ENCODE measurements at regions not wholly inside any gene's neighbourhood (a gene's known extent, or its start where the extent isn't known, plus 50 kb on each side); places are given as distances from the start of the nearest gene placed in this dataset.

DNA sequence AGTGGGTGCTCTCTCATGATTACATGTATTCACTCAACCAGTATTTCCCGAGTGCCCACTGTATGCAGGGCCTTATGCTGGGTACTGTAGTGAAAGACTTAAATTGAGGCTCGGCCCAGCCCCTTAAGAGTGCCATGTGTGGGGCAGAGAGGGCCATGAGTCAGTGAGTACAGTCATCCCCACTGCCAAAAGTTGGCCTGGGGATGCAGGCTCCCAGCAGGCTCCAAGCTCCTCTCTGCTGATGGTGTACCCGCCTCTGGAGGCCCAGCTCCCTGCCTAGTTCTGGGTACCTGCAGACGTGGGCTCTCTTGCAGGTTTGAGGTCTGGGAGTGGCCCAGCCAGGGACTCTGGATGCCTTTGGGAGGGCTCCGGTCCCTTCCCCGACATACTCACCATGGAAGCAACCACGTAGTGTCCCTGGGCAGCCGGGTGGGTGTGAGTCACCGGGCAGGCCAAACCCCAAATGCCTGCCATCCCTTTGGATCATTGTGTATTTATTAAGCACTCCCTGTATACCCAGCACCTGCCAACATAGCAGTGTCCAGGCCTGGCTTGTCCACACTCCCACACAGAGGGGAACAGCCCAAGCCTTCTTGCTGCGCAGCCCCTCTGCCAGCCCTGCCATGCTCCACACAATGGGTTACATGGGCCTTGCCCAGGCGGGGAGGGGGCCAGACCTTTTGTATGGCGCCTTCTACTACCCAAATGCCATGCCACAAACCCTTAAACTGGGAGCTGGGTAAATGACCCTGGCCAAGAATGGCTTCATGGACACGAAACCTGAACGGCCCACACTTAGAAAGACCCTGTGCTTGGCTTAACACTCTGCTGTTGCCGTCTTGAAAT is 153.6 kb downstream of the VEGFA start:
- WGBS, 2 donors: 81 to 83% methylated on average over 15 of the region's 15 CpGs
- Histone ChIP-seq H3K4me1 (ENCODE audit: control insufficient read depth in 5 of 5, insufficient read depth in 5 of 5, low read length in 5 of 5) (peaks cover 0 to 47% (median 12%) of the 10 kb centered on the region in 5 donors), H3K36me3 (ENCODE audit: control insufficient read depth in 4 of 4, insufficient read depth in 4 of 4, low read length in 4 of 4) (no peaks in the 10 kb centered on the region), H3K27ac (ENCODE audit: low read depth in 1 of 2, low read length in 1 of 2) (no peak overlapping the region), H3K9ac (ENCODE audit: insufficient read depth in 1 of 2, low read length in 2 of 2) (no peak overlapping the region), H3K9me3 (ENCODE audit: control insufficient read depth in 4 of 4, insufficient read depth in 3 of 4, low read length in 3 of 4) (no peaks in the 10 kb centered on the region), H3K27me3 (ENCODE audit: control insufficient read depth in 3 of 3, insufficient read depth in 3 of 3, low read length in 2 of 3) (no peaks in the 10 kb centered on the region), H3K4me3 (no peak overlapping the region)
- ATAC-seq (ENCODE audit: insufficient read depth, low FRiP score) (no peak), DNase-seq (no peak)
- TF ChIP-seq, protein P1, sequence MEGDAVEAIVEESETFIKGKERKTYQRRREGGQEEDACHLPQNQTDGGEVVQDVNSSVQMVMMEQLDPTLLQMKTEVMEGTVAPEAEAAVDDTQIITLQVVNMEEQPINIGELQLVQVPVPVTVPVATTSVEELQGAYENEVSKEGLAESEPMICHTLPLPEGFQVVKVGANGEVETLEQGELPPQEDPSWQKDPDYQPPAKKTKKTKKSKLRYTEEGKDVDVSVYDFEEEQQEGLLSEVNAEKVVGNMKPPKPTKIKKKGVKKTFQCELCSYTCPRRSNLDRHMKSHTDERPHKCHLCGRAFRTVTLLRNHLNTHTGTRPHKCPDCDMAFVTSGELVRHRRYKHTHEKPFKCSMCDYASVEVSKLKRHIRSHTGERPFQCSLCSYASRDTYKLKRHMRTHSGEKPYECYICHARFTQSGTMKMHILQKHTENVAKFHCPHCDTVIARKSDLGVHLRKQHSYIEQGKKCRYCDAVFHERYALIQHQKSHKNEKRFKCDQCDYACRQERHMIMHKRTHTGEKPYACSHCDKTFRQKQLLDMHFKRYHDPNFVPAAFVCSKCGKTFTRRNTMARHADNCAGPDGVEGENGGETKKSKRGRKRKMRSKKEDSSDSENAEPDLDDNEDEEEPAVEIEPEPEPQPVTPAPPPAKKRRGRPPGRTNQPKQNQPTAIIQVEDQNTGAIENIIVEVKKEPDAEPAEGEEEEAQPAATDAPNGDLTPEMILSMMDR (IDR thresholded peaks at IDR 0.05; ENCODE audit: control extremely low read depth, extremely low read depth): no peak

DNA sequence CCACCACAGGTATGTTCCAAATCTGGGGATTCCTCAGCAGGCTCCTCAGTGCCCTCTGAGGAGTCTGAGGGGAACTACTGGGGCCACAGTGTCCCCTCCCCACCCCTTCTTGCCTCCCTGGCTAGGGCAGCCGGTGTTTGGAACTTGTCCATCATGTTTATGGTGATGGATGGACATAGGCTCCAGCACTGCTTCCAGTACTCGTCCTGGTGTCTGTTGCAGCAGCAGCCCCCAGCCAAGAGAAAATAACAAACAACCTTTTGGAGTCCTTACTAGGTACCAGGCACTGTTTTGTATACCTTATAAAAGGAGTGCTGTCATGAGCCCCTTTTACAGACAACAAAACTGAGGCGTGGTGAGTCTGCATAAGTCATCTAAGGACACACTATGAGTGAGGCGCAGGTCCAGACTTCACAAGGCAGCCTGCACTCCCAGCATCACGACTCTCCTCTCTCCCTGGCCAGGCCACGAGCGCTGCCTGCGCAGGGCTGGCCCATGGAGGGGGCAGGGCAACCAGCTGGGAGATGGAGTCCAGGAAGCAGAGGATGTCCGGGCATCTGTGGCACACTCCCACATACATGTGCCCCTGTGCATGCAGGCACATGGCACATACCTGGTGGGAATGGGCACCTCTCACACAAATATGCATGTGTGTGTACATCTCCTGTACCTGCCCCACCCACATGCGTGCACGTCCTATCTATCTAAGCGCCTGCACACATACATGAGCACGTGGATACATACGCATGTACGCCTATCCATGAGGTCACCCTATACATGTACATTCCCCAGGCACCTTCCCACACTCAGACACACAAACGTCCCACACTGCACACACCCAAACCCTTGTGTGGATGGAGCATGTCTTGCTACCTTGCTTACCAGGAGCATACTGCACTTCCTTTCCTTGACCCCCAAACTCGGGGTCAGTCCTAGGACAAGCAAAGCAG is 152.7 kb downstream of the VEGFA start:
- no peak for ATAC-seq (ENCODE audit: insufficient read depth, low FRiP score)
- 88 to 92% methylated on average over 17 of the region's 17 CpGs for WGBS, 2 donors
- H3K4me3 ChIP-seq: no peak overlapping the region

DNA sequence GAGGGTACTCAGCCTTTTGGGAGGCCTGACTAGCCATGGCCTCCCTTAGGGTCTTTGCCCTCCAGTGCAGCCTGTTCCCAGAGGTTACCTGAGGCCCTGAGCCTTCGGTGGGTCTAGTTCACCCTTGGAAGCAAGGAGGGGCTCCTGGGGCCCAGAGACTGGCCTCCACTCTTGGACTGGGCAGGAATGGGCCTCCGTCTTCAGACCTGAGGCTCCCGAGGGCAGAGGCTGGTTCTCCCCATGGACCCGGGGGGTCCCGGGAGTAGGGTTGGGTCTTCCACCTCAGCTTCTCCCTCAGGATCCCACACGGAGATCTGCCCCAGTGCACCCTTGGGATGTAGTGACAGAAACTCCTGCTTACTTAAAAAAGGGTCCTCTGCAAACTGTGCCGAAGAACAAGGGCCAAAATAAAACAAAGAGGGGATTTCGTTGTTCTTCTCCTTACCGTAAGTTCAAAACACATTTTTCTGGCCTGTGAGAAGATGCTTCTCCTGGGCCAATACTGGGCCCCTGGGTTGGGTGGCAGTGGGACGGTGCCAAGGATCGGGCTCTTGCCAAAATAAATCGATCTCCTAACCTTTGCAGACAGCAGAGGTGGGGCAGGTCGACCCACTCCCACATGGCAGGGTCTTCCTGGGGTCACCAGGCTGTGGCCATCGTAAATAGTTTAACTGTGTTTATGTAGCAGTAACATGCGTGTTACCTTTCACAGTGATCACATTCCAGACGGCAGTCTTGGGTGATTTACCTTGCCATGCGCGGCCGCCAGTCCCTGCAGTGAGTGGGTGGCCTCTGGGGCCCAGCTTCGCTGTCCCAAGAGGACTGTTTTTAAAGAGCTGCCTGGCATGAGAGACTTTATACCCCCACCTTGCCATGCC is 151.8 kb downstream of the VEGFA start:
- no peaks in the 10 kb centered on the region for H3K27me3 ChIP-seq (ENCODE audit: control insufficient read depth in 3 of 3, insufficient read depth in 3 of 3, low read length in 2 of 3)
- H3K4me1 ChIP-seq (ENCODE audit: control insufficient read depth in 5 of 5, insufficient read depth in 5 of 5, low read length in 5 of 5): peaks cover 0 to 62% (median 25%) of the 10 kb centered on the region in 5 donors
- no peak overlapping the region for H3K9ac ChIP-seq (ENCODE audit: insufficient read depth in 1 of 2, low read length in 2 of 2)
- no peak overlapping the region for H3K27ac ChIP-seq (ENCODE audit: low read depth in 1 of 2, low read length in 1 of 2)
- no peaks in the 10 kb centered on the region for H3K9me3 ChIP-seq (ENCODE audit: control insufficient read depth in 4 of 4, insufficient read depth in 3 of 4, low read length in 3 of 4)
- H3K4me3 ChIP-seq: no peak overlapping the region
- TF ChIP-seq, protein P1 (IDR thresholded peaks at IDR 0.05; ENCODE audit: control extremely low read depth, extremely low read depth): no peak
- DNase-seq: no peak
- ATAC-seq (ENCODE audit: insufficient read depth, low FRiP score): no peak
- 91 to 95% methylated on average over 20 of the region's 20 CpGs for WGBS, 2 donors
- H3K36me3 ChIP-seq (ENCODE audit: control insufficient read depth in 4 of 4, insufficient read depth in 4 of 4, low read length in 4 of 4): no peaks in the 10 kb centered on the region

More for the DNA sequence above, 152.7 kb downstream of the VEGFA start:
- TF ChIP-seq, protein P1 (IDR thresholded peaks at IDR 0.05; ENCODE audit: control extremely low read depth, extremely low read depth): no peak
- Histone ChIP-seq H3K36me3 (ENCODE audit: control insufficient read depth in 4 of 4, insufficient read depth in 4 of 4, low read length in 4 of 4) (no peaks in the 10 kb centered on the region), H3K9ac (ENCODE audit: insufficient read depth in 1 of 2, low read length in 2 of 2) (no peak overlapping the region), H3K27me3 (ENCODE audit: control insufficient read depth in 3 of 3, insufficient read depth in 3 of 3, low read length in 2 of 3) (no peaks in the 10 kb centered on the region), H3K9me3 (ENCODE audit: control insufficient read depth in 4 of 4, insufficient read depth in 3 of 4, low read length in 3 of 4) (no peaks in the 10 kb centered on the region), H3K27ac (ENCODE audit: low read depth in 1 of 2, low read length in 1 of 2) (no peak overlapping the region), H3K4me1 (ENCODE audit: control insufficient read depth in 5 of 5, insufficient read depth in 5 of 5, low read length in 5 of 5) (peaks cover 0 to 56% (median 20%) of the 10 kb centered on the region in 5 donors)
- no peak for DNase-seq

Data from lung (tissue), 11 donors.